Breast epithelium (tissue), 3 donors: ENCODE measurements at regions not wholly inside any gene's neighbourhood (a gene's known extent, or its start where the extent isn't known, plus 50 kb on each side); places are given as distances from the start of the nearest gene placed in this dataset.

Source experiments
- POLR2A ChIP-seq: fragments of 450-650 bp; IDR thresholded peaks from one replicate; pipeline ENCODE4 v1.6.1; 2016; ENCODE audit warnings: antibody characterized with exemption, mild to moderate bottlenecking, moderate library complexity
- TF ChIP-seq, protein P1 (sequence below), 3 donors: fragments of 450-650 bp; IDR thresholded peaks; one replicate each; pipeline ENCODE4 v1.5.1; 2016 to 2017; ENCODE audit warnings: antibody characterized with exemption in 3 of 3, mild to moderate bottlenecking in 3 of 3, moderate library complexity in 3 of 3

DNA sequence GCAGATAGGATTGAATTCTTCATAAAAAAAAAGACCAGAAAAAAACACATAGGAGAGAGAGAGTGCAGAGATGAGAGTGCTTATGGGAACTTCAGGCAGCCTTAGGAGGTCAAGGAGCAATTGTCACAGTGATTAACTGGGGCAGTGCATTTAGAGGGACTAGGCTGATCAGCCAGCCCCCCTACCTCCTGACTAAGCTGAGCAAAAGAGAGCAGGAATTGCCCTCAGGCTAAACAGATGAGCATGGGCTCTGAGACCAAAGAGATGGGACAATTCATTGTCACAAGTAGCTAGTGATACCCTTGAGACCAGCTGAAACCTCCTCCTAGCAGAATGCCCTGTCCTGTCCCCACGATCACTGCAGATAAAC lies 124.0 kb downstream of the BTG1 start:
- TF ChIP-seq, protein P1, sequence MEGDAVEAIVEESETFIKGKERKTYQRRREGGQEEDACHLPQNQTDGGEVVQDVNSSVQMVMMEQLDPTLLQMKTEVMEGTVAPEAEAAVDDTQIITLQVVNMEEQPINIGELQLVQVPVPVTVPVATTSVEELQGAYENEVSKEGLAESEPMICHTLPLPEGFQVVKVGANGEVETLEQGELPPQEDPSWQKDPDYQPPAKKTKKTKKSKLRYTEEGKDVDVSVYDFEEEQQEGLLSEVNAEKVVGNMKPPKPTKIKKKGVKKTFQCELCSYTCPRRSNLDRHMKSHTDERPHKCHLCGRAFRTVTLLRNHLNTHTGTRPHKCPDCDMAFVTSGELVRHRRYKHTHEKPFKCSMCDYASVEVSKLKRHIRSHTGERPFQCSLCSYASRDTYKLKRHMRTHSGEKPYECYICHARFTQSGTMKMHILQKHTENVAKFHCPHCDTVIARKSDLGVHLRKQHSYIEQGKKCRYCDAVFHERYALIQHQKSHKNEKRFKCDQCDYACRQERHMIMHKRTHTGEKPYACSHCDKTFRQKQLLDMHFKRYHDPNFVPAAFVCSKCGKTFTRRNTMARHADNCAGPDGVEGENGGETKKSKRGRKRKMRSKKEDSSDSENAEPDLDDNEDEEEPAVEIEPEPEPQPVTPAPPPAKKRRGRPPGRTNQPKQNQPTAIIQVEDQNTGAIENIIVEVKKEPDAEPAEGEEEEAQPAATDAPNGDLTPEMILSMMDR (IDR thresholded peaks at IDR 0.05), result no peak
- TF ChIP-seq POLR2A, result no peak
